Breast epithelium (tissue), 3 donors: ENCODE measurements at regions not wholly inside any gene's neighbourhood (a gene's known extent, or its start where the extent isn't known, plus 50 kb on each side); places are given as distances from the start of the nearest gene placed in this dataset.

Source experiments
- POLR2A ChIP-seq: fragments of 450-650 bp; IDR thresholded peaks from one replicate; pipeline ENCODE4 v1.6.1; 2016; ENCODE audit warnings: antibody characterized with exemption, mild to moderate bottlenecking, moderate library complexity
- TF ChIP-seq, protein P1 (sequence below), 3 donors: fragments of 450-650 bp; IDR thresholded peaks; one replicate each; pipeline ENCODE4 v1.5.1; 2016 to 2017; ENCODE audit warnings: antibody characterized with exemption in 3 of 3, mild to moderate bottlenecking in 3 of 3, moderate library complexity in 3 of 3

DNA sequence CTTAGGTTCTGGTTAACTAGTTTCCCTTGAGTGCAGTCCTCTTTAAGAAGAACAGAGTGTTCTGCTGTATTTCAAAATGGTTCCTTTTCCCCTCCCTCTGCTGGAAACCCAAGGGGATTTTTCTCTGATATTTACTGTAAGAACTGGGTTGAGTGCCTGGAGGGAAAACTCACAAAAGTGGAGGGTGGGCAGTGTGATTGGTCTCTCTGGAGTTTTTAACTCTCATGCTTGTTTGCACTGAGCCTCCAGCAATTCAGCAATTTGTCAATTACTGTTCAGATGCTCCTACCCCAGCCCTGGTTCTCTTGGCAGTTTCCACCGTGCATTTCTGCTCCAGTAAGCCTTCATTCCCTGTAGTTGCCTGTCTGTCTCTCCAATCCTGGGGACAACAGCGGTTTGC is 273.4 kb upstream of the SORCS1 start:
- TF ChIP-seq, protein P1, sequence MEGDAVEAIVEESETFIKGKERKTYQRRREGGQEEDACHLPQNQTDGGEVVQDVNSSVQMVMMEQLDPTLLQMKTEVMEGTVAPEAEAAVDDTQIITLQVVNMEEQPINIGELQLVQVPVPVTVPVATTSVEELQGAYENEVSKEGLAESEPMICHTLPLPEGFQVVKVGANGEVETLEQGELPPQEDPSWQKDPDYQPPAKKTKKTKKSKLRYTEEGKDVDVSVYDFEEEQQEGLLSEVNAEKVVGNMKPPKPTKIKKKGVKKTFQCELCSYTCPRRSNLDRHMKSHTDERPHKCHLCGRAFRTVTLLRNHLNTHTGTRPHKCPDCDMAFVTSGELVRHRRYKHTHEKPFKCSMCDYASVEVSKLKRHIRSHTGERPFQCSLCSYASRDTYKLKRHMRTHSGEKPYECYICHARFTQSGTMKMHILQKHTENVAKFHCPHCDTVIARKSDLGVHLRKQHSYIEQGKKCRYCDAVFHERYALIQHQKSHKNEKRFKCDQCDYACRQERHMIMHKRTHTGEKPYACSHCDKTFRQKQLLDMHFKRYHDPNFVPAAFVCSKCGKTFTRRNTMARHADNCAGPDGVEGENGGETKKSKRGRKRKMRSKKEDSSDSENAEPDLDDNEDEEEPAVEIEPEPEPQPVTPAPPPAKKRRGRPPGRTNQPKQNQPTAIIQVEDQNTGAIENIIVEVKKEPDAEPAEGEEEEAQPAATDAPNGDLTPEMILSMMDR (IDR thresholded peaks at IDR 0.05): no peak
- TF ChIP-seq POLR2A: no peak
